HEK293 (cell line): ENCODE measurements at regions not wholly inside any gene's neighbourhood (a gene's known extent, or its start where the extent isn't known, plus 50 kb on each side); places are given as distances from the start of the nearest gene placed in this dataset.

Source experiments
- CTCF ChIA-PET: fragments of 350-600 bp; formaldehyde crosslinking; extraction: SDS; loops from one replicate; lab custom pipeline; 2021; ENCODE audit warnings: antibody characterized with exemption; lab: Yijun Ruan, JAX
- POLR2A ChIA-PET: fragments of 300-600 bp; formaldehyde crosslinking; extraction: SDS; loops from one replicate; lab custom pipeline; 2020; ENCODE audit warnings: antibody characterized with exemption, inconsistent platforms; lab: Yijun Ruan, JAX
- H3K27ac ChIP-seq: fragments of 200-500 bp; sonication (Bioruptor generic); 2 replicates; pipeline ENCODE4 v1.5.1; 2014; ENCODE audit warnings: low read depth, low read length, control low read depth, inconsistent platforms; ENCODE audit errors: extremely low read depth
- H3K36me3 ChIP-seq, 2 experiments: fragments of 200-500 bp in 1 of 2; sonication (Bioruptor generic) in 1 of 2; 1 replicate in 1 of 2; 2 replicates in 1 of 2; pipeline ENCODE4 v1.5.1; 2014 to 2017; ENCODE audit warnings: inconsistent platforms in 2 of 2, low read length in 2 of 2; ENCODE audit not compliant: control insufficient read depth in 2 of 2, insufficient read depth in 1 of 2
- H3K4me1 ChIP-seq: fragments of 200-500 bp; sonication (Bioruptor generic); 2 replicates; pipeline ENCODE4 v1.5.1; 2014; ENCODE audit warnings: mild to moderate bottlenecking, low read length, inconsistent platforms; ENCODE audit not compliant: control insufficient read depth, insufficient read depth
- H3K4me3 ChIP-seq: 2 replicates; pipeline ENCODE4 v1.5.1; 2011; ENCODE audit warnings: low read depth, mild to moderate bottlenecking, control low read depth, low read length, moderate library complexity
- H3K9me3 ChIP-seq: fragments of 200-500 bp; sonication (Bioruptor generic); 2 replicates; pipeline ENCODE4 v1.5.1; 2014; ENCODE audit warnings: low read depth, low read length, inconsistent platforms; ENCODE audit not compliant: control insufficient read depth, insufficient read depth
- BCL11B ChIP-seq: fragments of 450-650 bp; formaldehyde crosslinking; IDR thresholded peaks from 2 replicates; pipeline ENCODE4 v1.5.1; 2016; ENCODE audit warnings: low read depth, missing biosample characterization, missing genetic modification characterization
- HOXC10 ChIP-seq: sonication (generic); formaldehyde crosslinking; IDR thresholded peaks from 2 replicates; pipeline ENCODE4 v1.8.1; 2023; ENCODE audit warnings: mild to moderate bottlenecking, missing genetic modification reagents
- SALL2 ChIP-seq: fragments of 450-650 bp; formaldehyde crosslinking; IDR thresholded peaks from 2 replicates; pipeline ENCODE4 v1.5.0; 2017; ENCODE audit warnings: missing biosample characterization, mild to moderate bottlenecking, missing genetic modification characterization, borderline replicate concordance
- ZBTB21 ChIP-seq: fragments of 450-650 bp; formaldehyde crosslinking; IDR thresholded peaks from 2 replicates; pipeline ENCODE4 v1.5.1; 2017; ENCODE audit warnings: missing biosample characterization, missing genetic modification characterization
- ZBTB26 ChIP-seq: fragments of 450-650 bp; formaldehyde crosslinking; optimal IDR thresholded peaks from 2 replicates; pipeline ENCODE3; 2016; ENCODE audit warnings: missing biosample characterization, mild to moderate bottlenecking, missing genetic modification characterization
- ZBTB8A ChIP-seq: fragments of 450-650 bp; formaldehyde crosslinking; IDR thresholded peaks from 2 replicates; pipeline ENCODE4 v1.5.1; 2016; ENCODE audit warnings: missing biosample characterization, missing genetic modification characterization
- ZFHX2 ChIP-seq: fragments of 450-650 bp; formaldehyde crosslinking; conservative IDR thresholded peaks from 2 replicates; pipeline ENCODE4 v1.5.1; 2016; ENCODE audit warnings: missing biosample characterization, missing genetic modification characterization
- ZFP3 ChIP-seq: fragments of 450-650 bp; formaldehyde crosslinking; IDR thresholded peaks from 2 replicates; pipeline ENCODE4 v1.5.1; 2016; ENCODE audit warnings: low read depth, missing biosample characterization, missing genetic modification characterization
- ZFP41 ChIP-seq: fragments of 450-650 bp; formaldehyde crosslinking; IDR thresholded peaks from 2 replicates; pipeline ENCODE4 v1.5.1; 2016; ENCODE audit warnings: missing biosample characterization, missing genetic modification characterization, borderline replicate concordance
- ZNF114 ChIP-seq: fragments of 450-650 bp; formaldehyde crosslinking; IDR thresholded peaks from 2 replicates; pipeline ENCODE4 v1.5.0; 2017; ENCODE audit warnings: missing biosample characterization, missing genetic modification characterization
- ZNF133 ChIP-seq: fragments of 450-650 bp; formaldehyde crosslinking; IDR thresholded peaks from 2 replicates; pipeline ENCODE4 v1.5.1; 2016; ENCODE audit warnings: missing biosample characterization, missing genetic modification characterization
- ZNF146 ChIP-seq: fragments of 450-650 bp; formaldehyde crosslinking; IDR thresholded peaks from 2 replicates; pipeline ENCODE4 v1.5.1; 2016; ENCODE audit warnings: missing biosample characterization, missing genetic modification characterization
- ZNF155 ChIP-seq: fragments of 450-650 bp; formaldehyde crosslinking; IDR thresholded peaks from 2 replicates; pipeline ENCODE4 v1.5.1; 2016; ENCODE audit warnings: missing biosample characterization, missing genetic modification characterization
- ZNF16 ChIP-seq: fragments of 450-650 bp; formaldehyde crosslinking; IDR thresholded peaks from 2 replicates; pipeline ENCODE4 v1.5.1; 2016; ENCODE audit warnings: low read depth, missing biosample characterization, missing genetic modification characterization
- ZNF184 ChIP-seq: fragments of 450-650 bp; IDR thresholded peaks from 2 replicates; pipeline ENCODE4 v1.5.1; 2018; ENCODE audit warnings: missing biosample characterization, mild to moderate bottlenecking, missing genetic modification characterization
- ZNF341 ChIP-seq: fragments of 450-650 bp; formaldehyde crosslinking; IDR thresholded peaks from 2 replicates; pipeline ENCODE4; 2016; ENCODE audit warnings: low read depth, missing biosample characterization, missing genetic modification characterization
- ZNF366 ChIP-seq: fragments of 450-650 bp; formaldehyde crosslinking; conservative IDR thresholded peaks from 2 replicates; pipeline ENCODE4 v1.5.1; 2016; ENCODE audit warnings: missing biosample characterization, missing genetic modification characterization
- ZNF394 ChIP-seq: fragments of 450-650 bp; formaldehyde crosslinking; IDR thresholded peaks from 2 replicates; pipeline ENCODE4 v1.5.1; 2016; ENCODE audit warnings: missing biosample characterization, missing genetic modification characterization, mild to moderate bottlenecking, moderate library complexity, borderline replicate concordance
- ZNF433 ChIP-seq: fragments of 450-650 bp; formaldehyde crosslinking; IDR thresholded peaks from 2 replicates; pipeline ENCODE4 v1.5.1; 2016; ENCODE audit warnings: missing biosample characterization, missing genetic modification characterization, low read depth
- ZNF510 ChIP-seq: fragments of 450-650 bp; formaldehyde crosslinking; IDR thresholded peaks from 2 replicates; pipeline ENCODE4 v1.5.1; 2018; ENCODE audit warnings: mild to moderate bottlenecking, missing genetic modification characterization, missing biosample characterization; ENCODE audit not compliant: insufficient replicate concordance
- ZNF549 ChIP-seq: fragments of 450-650 bp; IDR thresholded peaks from 2 replicates; pipeline ENCODE4 v1.5.1; 2018; ENCODE audit warnings: missing biosample characterization, missing genetic modification characterization, mild to moderate bottlenecking, inconsistent platforms, moderate library complexity
- ZNF558 ChIP-seq: fragments of 450-650 bp; formaldehyde crosslinking; IDR thresholded peaks from 2 replicates; pipeline ENCODE4 v1.5.1; 2016; ENCODE audit warnings: missing biosample characterization, missing genetic modification characterization
- ZNF626 ChIP-seq: fragments of 450-650 bp; sonication (Bioruptor Pico); formaldehyde crosslinking; IDR thresholded peaks from 2 replicates; pipeline ENCODE4 v1.5.1; 2018; ENCODE audit warnings: missing biosample characterization, missing genetic modification characterization, inconsistent platforms
- ZNF76 ChIP-seq: fragments of 450-650 bp; formaldehyde crosslinking; IDR thresholded peaks from 2 replicates; pipeline ENCODE4; 2016; ENCODE audit warnings: low read depth, missing biosample characterization, missing genetic modification characterization, borderline replicate concordance
- ZNF777 ChIP-seq: fragments of 450-650 bp; formaldehyde crosslinking; IDR thresholded peaks from 2 replicates; pipeline ENCODE4 v1.5.1; 2017; ENCODE audit warnings: missing biosample characterization, missing genetic modification characterization, borderline replicate concordance
- ZNF837 ChIP-seq: fragments of 450-650 bp; formaldehyde crosslinking; IDR thresholded peaks from 2 replicates; pipeline ENCODE4 v1.5.1; 2016; ENCODE audit warnings: missing biosample characterization, missing genetic modification characterization
- TF ChIP-seq, protein P1 (sequence below): fragments of 450-650 bp; formaldehyde crosslinking; IDR thresholded peaks from 2 replicates; pipeline ENCODE4 v1.5.1; 2016; ENCODE audit warnings: missing biosample characterization, missing genetic modification characterization

GRCh38 chr4:72876946-72877345 lies 192.6 kb downstream of the COX18 start:
- H3K9me3 ChIP-seq = no peaks in the 10 kb centered on the region
- H3K4me1 ChIP-seq = no peaks in the 10 kb centered on the region
- H3K4me3 ChIP-seq = no peak overlapping the region
- ChIA-PET CTCF (no interaction called here), POLR2A (no interaction called here)
- H3K27ac ChIP-seq = no peak overlapping the region
- TF ChIP-seq ZNF777 (no peak), ZFP3 (tag by site-specific recombination) (no peak), ZNF155 (tag by site-specific recombination) (no peak), SALL2 (tag by site-specific recombination) (no peak), ZNF114 (no peak), BCL11B (no peak), ZBTB21 (tag by site-specific recombination) (no peak), ZNF146 (tag by site-specific recombination) (no peak), ZNF626 (tag by site-specific recombination) (no peak), ZNF394 (no peak), ZNF341 (tag by site-specific recombination) (no peak), ZFHX2 (tag by site-specific recombination) (no peak), ZNF133 (tag by site-specific recombination) (no peak), ZNF16 (no peak), ZNF76 (no peak), ZFP41 (tag by site-specific recombination) (no peak), ZNF433 (tag by site-specific recombination) (no peak)
- TF ChIP-seq, protein P1, sequence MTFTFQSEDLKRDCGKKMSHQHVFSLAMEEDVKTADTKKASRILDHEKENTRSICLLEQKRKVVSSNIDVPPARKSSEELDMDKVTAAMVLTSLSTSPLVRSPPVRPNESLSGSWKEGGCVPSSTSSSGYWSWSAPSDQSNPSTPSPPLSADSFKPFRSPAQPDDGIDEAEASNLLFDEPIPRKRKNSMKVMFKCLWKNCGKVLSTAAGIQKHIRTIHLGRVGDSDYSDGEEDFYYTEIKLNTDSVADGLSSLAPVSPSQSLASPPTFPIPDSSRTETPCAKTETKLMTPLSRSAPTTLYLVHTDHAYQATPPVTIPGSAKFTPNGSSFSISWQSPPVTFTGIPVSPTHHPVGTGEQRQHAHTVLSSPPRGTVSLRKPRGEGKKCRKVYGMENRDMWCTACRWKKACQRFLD (tag by site-specific recombination) = no peak
- no peaks in the 10 kb centered on the region for H3K36me3 ChIP-seq

DNA sequence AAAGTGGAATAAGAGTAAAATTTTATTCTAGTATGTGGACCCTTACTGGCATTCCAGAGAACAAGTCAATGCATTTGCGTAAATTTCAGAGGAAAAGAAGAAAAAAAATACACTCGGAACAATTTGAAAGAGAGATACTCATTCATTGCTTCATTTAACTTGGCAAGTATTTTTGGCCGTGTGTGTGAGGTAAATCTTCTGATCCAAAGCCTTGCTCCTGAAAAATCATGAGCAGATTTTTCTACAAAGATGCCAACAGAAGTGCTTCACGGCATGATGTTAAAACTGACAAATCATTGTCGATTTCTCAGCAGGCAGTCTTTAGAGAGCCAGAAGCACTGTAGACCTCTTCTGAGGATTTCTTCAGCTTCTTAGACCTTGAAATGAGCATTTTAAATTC lies 194.0 kb downstream of the COX18 start:
- no peak for TF ChIP-seq HOXC10 (CRISPR knock-in tag)
- no peak for TF ChIP-seq ZNF558 (tag by site-specific recombination)
- no peak for TF ChIP-seq ZBTB26 (tag by site-specific recombination)
- no peak for TF ChIP-seq ZBTB8A (tag by site-specific recombination)
- no peak for TF ChIP-seq ZNF510 (tag by site-specific recombination)
- no peak for TF ChIP-seq ZNF366 (tag by site-specific recombination)
- TF ChIP-seq ZNF837 (tag by site-specific recombination) = no peak
- no peak for TF ChIP-seq ZNF549 (tag by site-specific recombination)
- TF ChIP-seq ZNF184 (tag by site-specific recombination) = no peak
- Histone ChIP-seq H3K4me3 (no peak overlapping the region), H3K9me3 (no peaks in the 10 kb centered on the region), H3K4me1 (no peaks in the 10 kb centered on the region), H3K27ac (no peak overlapping the region), H3K36me3 (no peaks in the 10 kb centered on the region)
- ChIA-PET POLR2A (no interaction called here), CTCF (no interaction called here)
